CD14-positive monocyte (primary cell): ENCODE measurements at regions not wholly inside any gene's neighbourhood (a gene's known extent, or its start where the extent isn't known, plus 50 kb on each side); places are given as distances from the start of the nearest gene placed in this dataset.

Experiments used
- DNase-seq, 3 donors: peaks; one replicate each; pipeline ENCODE4 v3.0.0-alpha.2; 2011 to 2022
- H2AFZ ChIP-seq: 2 replicates; pipeline ENCODE4 v1.6.0; 2012; ENCODE audit warnings: mild to moderate bottlenecking, low read depth, low read length, inconsistent platforms; ENCODE audit not compliant: insufficient read depth, poor library complexity, severe bottlenecking
- H3K27ac ChIP-seq, 2 donors: 1 replicate in 1 of 2; 2 replicates in 1 of 2; pipeline ENCODE4 v1.5.1; 2012 to 2013; ENCODE audit warnings: low read length in 2 of 2, control low read depth in 1 of 2, inconsistent platforms in 1 of 2, low read depth in 1 of 2, mild to moderate bottlenecking in 1 of 2
- H3K27me3 ChIP-seq, 2 donors: one replicate each; pipeline versions ENCODE4 v1.6.0 to v1.6.1; 2011 to 2013; ENCODE audit warnings: low read length in 2 of 2; ENCODE audit not compliant: control insufficient read depth in 2 of 2, insufficient read depth in 2 of 2
- H3K36me3 ChIP-seq, 2 donors: replicated peaks in 1 of 2; 1 replicate in 1 of 2; 2 replicates in 1 of 2; pipeline versions ENCODE4 v1.5.1 to v1.6.1; 2012 to 2013; ENCODE audit warnings: low read length in 2 of 2, control low read depth in 1 of 2, inconsistent platforms in 1 of 2, mild to moderate bottlenecking in 1 of 2; ENCODE audit not compliant: insufficient read depth in 2 of 2, control insufficient read depth in 1 of 2
- H3K4me1 ChIP-seq, 2 donors: 1 replicate in 1 of 2; 2 replicates in 1 of 2; pipeline versions ENCODE4 v1.5.1 to v1.6.1; 2012 to 2013; ENCODE audit warnings: low read length in 2 of 2, control low read depth in 1 of 2, inconsistent platforms in 1 of 2, mild to moderate bottlenecking in 1 of 2, moderate library complexity in 1 of 2; ENCODE audit not compliant: insufficient read depth in 2 of 2, control insufficient read depth in 1 of 2
- H3K4me2 ChIP-seq: replicated peaks from 2 replicates; pipeline ENCODE3; 2012; ENCODE audit warnings: low read length, moderate library complexity, mild to moderate bottlenecking; ENCODE audit not compliant: poor library complexity, severe bottlenecking; ENCODE audit errors: extremely low read depth
- H3K4me3 ChIP-seq, 3 experiments: fragments of 200-600 bp in 1 of 3; sonication (generic) in 1 of 3; replicated peaks in 1 of 3; 1 replicate in 2 of 3; 2 replicates in 1 of 3; pipeline ENCODE4 v1.5.1; 2011 to 2013; ENCODE audit warnings: low read length in 3 of 3, mild to moderate bottlenecking in 3 of 3, control low read depth in 2 of 3, low read depth in 2 of 3, inconsistent platforms in 1 of 3, moderate library complexity in 1 of 3
- H3K79me2 ChIP-seq: 2 replicates; pipeline ENCODE4 v1.6.0; 2012; ENCODE audit warnings: mild to moderate bottlenecking, control low read depth, inconsistent platforms, low read length, moderate library complexity; ENCODE audit not compliant: insufficient read depth
- H3K9ac ChIP-seq: 2 replicates; pipeline ENCODE4 v1.6.0; 2017; ENCODE audit warnings: low read length, mild to moderate bottlenecking; ENCODE audit not compliant: insufficient read depth, poor library complexity, severe bottlenecking
- H3K9me3 ChIP-seq, 2 donors: replicated peaks in 1 of 2; 1 replicate in 1 of 2; 2 replicates in 1 of 2; pipeline versions ENCODE4 v1.5.1 to v1.6.1; 2012 to 2013; ENCODE audit warnings: low read length in 2 of 2, control low read depth in 1 of 2; ENCODE audit not compliant: control insufficient read depth in 1 of 2, insufficient read depth in 1 of 2
- H4K20me1 ChIP-seq: 2 replicates; pipeline ENCODE4 v1.6.0; 2012; ENCODE audit warnings: mild to moderate bottlenecking, low read length, control low read depth, moderate library complexity; ENCODE audit not compliant: insufficient read depth
- H3K27ac Mint-ChIP-seq, 7 donors: one replicate each; pipeline ENCODE4 v1.8.0; 2020; ENCODE audit warnings: mild to moderate bottlenecking in 7 of 7, mixed read lengths in 7 of 7, moderate library complexity in 6 of 7, inconsistent platforms in 2 of 7
- H3K27me3 Mint-ChIP-seq, 3 donors: one replicate each; pipeline ENCODE4 v1.8.0; 2021 to 2022; ENCODE audit warnings: low read depth in 3 of 3, mild to moderate bottlenecking in 3 of 3, mixed read lengths in 3 of 3, moderate library complexity in 3 of 3, inconsistent platforms in 1 of 3
- H3K36me3 Mint-ChIP-seq, 2 donors: one replicate each; pipeline ENCODE4 v1.8.0; 2020; ENCODE audit warnings: mixed read lengths in 2 of 2, inconsistent platforms in 1 of 2, mild to moderate bottlenecking in 1 of 2
- H3K4me1 Mint-ChIP-seq: one replicate; pipeline ENCODE4 v1.8.0; 2020; ENCODE audit warnings: mild to moderate bottlenecking, mixed read lengths
- H3K4me3 Mint-ChIP-seq, 2 donors: one replicate each; pipeline ENCODE4 v1.8.0; 2020; ENCODE audit warnings: mild to moderate bottlenecking in 2 of 2, mixed read lengths in 2 of 2, moderate library complexity in 1 of 2
- H3K9me3 Mint-ChIP-seq, 7 donors: one replicate each; pipeline ENCODE4 v1.8.0; 2020 to 2022; ENCODE audit warnings: mixed read lengths in 7 of 7, mild to moderate bottlenecking in 6 of 7, moderate library complexity in 6 of 7, inconsistent platforms in 2 of 7
- CTCF ChIP-seq: fragments of 200-600 bp; IDR thresholded peaks from one replicate; pipeline ENCODE4 v1.8.0; 2022; ENCODE audit warnings: antibody characterized with exemption, mild to moderate bottlenecking
- WGBS: methylation state at CpG from one replicate; pipeline ENCODE4 v1.1.5; 2013; ENCODE audit warnings: missing lambda C conversion rate; ENCODE audit not compliant: insufficient coverage; 5-methylcytosine and 5-hydroxymethylcytosine counted together
- intact Hi-C, 2 donors: fragments of 100-400 bp; cut with micrococcal nuclease; formaldehyde crosslinking; loops; one replicate each; pipeline versions ENCODE4 v1.15.0 to v1.15.1; 2023

GRCh38 chr7:55299273-55299967 is 65.7 kb upstream of the LANCL2 start:
- H3K4me3 ChIP-seq = no peak overlapping the region
- 75% methylated on average over 6 of the region's 8 CpGs for WGBS
- no peak for TF ChIP-seq CTCF
- no peaks in the 10 kb centered on the region for H3K27me3 ChIP-seq
- DNase-seq = no peak
- no peak overlapping the region for H3K4me2 ChIP-seq
- H3K9ac ChIP-seq = no peak overlapping the region
- H3K9me3 ChIP-seq = no peaks in the 10 kb centered on the region
- H3K4me1 Mint-ChIP-seq = no peaks in the 10 kb centered on the region
- H3K4me3 Mint-ChIP-seq = no peak overlapping the region
- H4K20me1 ChIP-seq = no peaks in the 10 kb centered on the region
- peaks cover 0 to 3% (median 0%) of the 10 kb centered on the region in 7 donors for H3K9me3 Mint-ChIP-seq
- no peaks in the 10 kb centered on the region for H3K4me1 ChIP-seq
- H3K36me3 Mint-ChIP-seq = no peaks in the 10 kb centered on the region
- intact Hi-C loops = no loop called here
- H3K36me3 ChIP-seq = no peaks in the 10 kb centered on the region
- no peak overlapping the region for H3K27ac ChIP-seq
- no peak overlapping the region for H2AFZ ChIP-seq
- peaks cover 1 to 6% (median 5%) of the 10 kb centered on the region in 3 donors for H3K27me3 Mint-ChIP-seq
- H3K27ac Mint-ChIP-seq = no peak overlapping the region
- H3K79me2 ChIP-seq = no peaks in the 10 kb centered on the region

DNA sequence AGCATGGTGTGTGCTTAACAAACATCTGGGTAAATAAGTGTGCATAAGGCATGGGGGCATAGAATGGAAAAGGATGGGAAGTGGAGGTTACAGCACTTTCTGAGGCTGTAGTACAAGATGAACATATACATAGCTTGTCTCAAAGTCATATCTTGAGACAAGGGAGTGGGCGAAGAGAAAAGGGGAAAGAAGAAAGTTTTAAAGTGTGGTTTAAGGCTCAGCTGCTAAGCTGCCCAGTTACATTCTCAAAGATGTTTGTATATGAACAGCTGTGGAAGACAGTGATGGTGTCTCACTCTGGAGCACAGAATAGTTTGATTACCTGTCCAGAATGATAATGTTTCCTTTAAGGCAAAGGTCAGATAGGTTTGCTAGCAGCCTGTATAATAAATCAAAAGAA is 61.9 kb upstream of the LANCL2 start:
- H3K4me1 ChIP-seq = no peaks in the 10 kb centered on the region
- DNase-seq = no peak
- H3K4me3 Mint-ChIP-seq = no peak overlapping the region
- H3K9me3 ChIP-seq = no peaks in the 10 kb centered on the region
- H3K27ac Mint-ChIP-seq = no peak overlapping the region
- no peaks in the 10 kb centered on the region for H3K36me3 ChIP-seq
- H3K4me3 ChIP-seq = no peak overlapping the region
- H2AFZ ChIP-seq = no peak overlapping the region
- WGBS = 60% methylated on average over 1 of the region's 1 CpG
- H3K27ac ChIP-seq = no peak overlapping the region
- H3K36me3 Mint-ChIP-seq = no peaks in the 10 kb centered on the region
- H3K4me2 ChIP-seq = no peak overlapping the region
- intact Hi-C loops = no loop called here
- peaks cover 1 to 6% (median 5%) of the 10 kb centered on the region in 3 donors for H3K27me3 Mint-ChIP-seq
- H3K27me3 ChIP-seq = no peaks in the 10 kb centered on the region
- H3K79me2 ChIP-seq = no peaks in the 10 kb centered on the region
- peaks cover 0 to 4% (median 0%) of the 10 kb centered on the region in 7 donors for H3K9me3 Mint-ChIP-seq
- TF ChIP-seq CTCF = no peak
- H4K20me1 ChIP-seq = no peaks in the 10 kb centered on the region
- H3K4me1 Mint-ChIP-seq = no peaks in the 10 kb centered on the region
- H3K9ac ChIP-seq = no peak overlapping the region
